Urinary bladder (tissue), 3 donors: ENCODE measurements at regions not wholly inside any gene's neighbourhood (a gene's known extent, or its start where the extent isn't known, plus 50 kb on each side); places are given as distances from the start of the nearest gene placed in this dataset.

Experiments used
- DNase-seq: peaks from one replicate; pipeline ENCODE4 v3.0.0-alpha.2; 2015; ENCODE audit errors: extremely low spot score
- H3K27ac ChIP-seq: one replicate; pipeline ENCODE4 v1.5.1; 2013; ENCODE audit warnings: low read depth, mild to moderate bottlenecking, moderate library complexity
- H3K36me3 ChIP-seq: one replicate; pipeline ENCODE4 v1.6.1; 2013; ENCODE audit warnings: mild to moderate bottlenecking, moderate library complexity; ENCODE audit not compliant: insufficient read depth
- H3K4me1 ChIP-seq: one replicate; pipeline ENCODE4 v1.6.1; 2013; ENCODE audit warnings: mild to moderate bottlenecking, moderate library complexity; ENCODE audit not compliant: insufficient read depth
- H3K4me3 ChIP-seq: one replicate; pipeline ENCODE4 v1.5.1; 2013; ENCODE audit warnings: low read depth, low read length
- WGBS: extraction: QIAGEN DNeasy Blood & Tissue Kit; methylation state at CpG from one replicate; pipeline ENCODE4 v1.1.7; 2013; 5-methylcytosine and 5-hydroxymethylcytosine counted together
- donor health status: healthy with polysubstance abuse.
- donor health status: healthy.

- Histone ChIP-seq H3K27ac (no peak overlapping the region), H3K4me3 (no peak overlapping the region), H3K4me1 (no peaks in the 10 kb centered on the region), H3K36me3 (no peaks in the 10 kb centered on the region)
- WGBS = 51% methylated on average over 1 of the region's 1 CpG
- DNase-seq = no peak
Measured at GRCh38 chr3:3745693-3746092, 53.5 kb upstream of the LRRN1 start.

- no peak for DNase-seq
- no peak overlapping the region for H3K4me3 ChIP-seq
- no peaks in the 10 kb centered on the region for H3K36me3 ChIP-seq
- H3K27ac ChIP-seq = no peak overlapping the region
- WGBS = 89% methylated on average over 6 of the region's 6 CpGs
- H3K4me1 ChIP-seq = no peaks in the 10 kb centered on the region
Measured at GRCh38 chr3:3744826-3745225, 54.4 kb upstream of the LRRN1 start.

GRCh38 chr3:3743754-3744153, 55.5 kb upstream of the LRRN1 start:
- Histone ChIP-seq H3K4me3 (no peak overlapping the region), H3K4me1 (no peaks in the 10 kb centered on the region), H3K27ac (no peak overlapping the region), H3K36me3 (no peaks in the 10 kb centered on the region)
- no peak for DNase-seq
- WGBS = 76% methylated on average over 3 of the region's 3 CpGs

GRCh38 chr3:3740061-3740460, 59.2 kb upstream of the LRRN1 start:
- Histone ChIP-seq H3K4me1 (no peaks in the 10 kb centered on the region), H3K4me3 (no peak overlapping the region), H3K36me3 (no peaks in the 10 kb centered on the region), H3K27ac (no peak overlapping the region)
- 84% methylated on average over 4 of the region's 4 CpGs for WGBS
- DNase-seq = no peak

GRCh38 chr3:3739330-3740060, 59.7 kb upstream of the LRRN1 start:
- no peak for DNase-seq
- H3K4me3 ChIP-seq = no peak overlapping the region
- no peaks in the 10 kb centered on the region for H3K4me1 ChIP-seq
- H3K27ac ChIP-seq = no peak overlapping the region
- WGBS = 63% methylated on average over 9 of the region's 9 CpGs
- no peaks in the 10 kb centered on the region for H3K36me3 ChIP-seq

GRCh38 chr3:3737531-3737930, 61.7 kb upstream of the LRRN1 start:
- no peak for DNase-seq
- no peaks in the 10 kb centered on the region for H3K4me1 ChIP-seq

GRCh38 chr3:3735919-3736318, 63.3 kb upstream of the LRRN1 start:
- no peak overlapping the region for H3K27ac ChIP-seq

More at GRCh38 chr3:3737531-3737930, 61.7 kb upstream of the LRRN1 start:
- WGBS = 54% methylated on average over 2 of the region's 2 CpGs
- Histone ChIP-seq H3K27ac (no peak overlapping the region), H3K4me3 (no peak overlapping the region), H3K36me3 (no peaks in the 10 kb centered on the region)

GRCh38 chr3:3734881-3735280, 64.3 kb upstream of the LRRN1 start:
- no peak for DNase-seq
- no peaks in the 10 kb centered on the region for H3K36me3 ChIP-seq
- no peak overlapping the region for H3K27ac ChIP-seq
- no peaks in the 10 kb centered on the region for H3K4me1 ChIP-seq
- H3K4me3 ChIP-seq = no peak overlapping the region
- 92% methylated on average over 6 of the region's 6 CpGs for WGBS

More at GRCh38 chr3:3735919-3736318, 63.3 kb upstream of the LRRN1 start:
- no peaks in the 10 kb centered on the region for H3K4me1 ChIP-seq
- 90% methylated on average over 1 of the region's 1 CpG for WGBS
- DNase-seq = no peak
- no peaks in the 10 kb centered on the region for H3K36me3 ChIP-seq
- H3K4me3 ChIP-seq = no peak overlapping the region

- Histone ChIP-seq H3K4me1 (no peaks in the 10 kb centered on the region), H3K36me3 (no peaks in the 10 kb centered on the region), H3K27ac (no peak overlapping the region), H3K4me3 (no peak overlapping the region)
- WGBS = 59% methylated on average over 4 of the region's 4 CpGs
- DNase-seq = no peak
Measured at GRCh38 chr3:3729261-3729660, 70.0 kb upstream of the LRRN1 start.

- Histone ChIP-seq H3K27ac (no peak overlapping the region), H3K4me1 (no peaks in the 10 kb centered on the region), H3K4me3 (no peak overlapping the region), H3K36me3 (no peaks in the 10 kb centered on the region)
- 78% methylated on average over 5 of the region's 5 CpGs for WGBS
- DNase-seq = no peak
Measured at GRCh38 chr3:3726549-3726948, 72.7 kb upstream of the LRRN1 start.

GRCh38 chr3:3714572-3714971, 84.7 kb upstream of the LRRN1 start:
- no peaks in the 10 kb centered on the region for H3K36me3 ChIP-seq
- H3K4me1 ChIP-seq = no peaks in the 10 kb centered on the region
- no peak overlapping the region for H3K4me3 ChIP-seq
- no peak for DNase-seq
- no peak overlapping the region for H3K27ac ChIP-seq

GRCh38 chr3:3712971-3713370, 86.3 kb upstream of the LRRN1 start:
- Histone ChIP-seq H3K4me1 (no peaks in the 10 kb centered on the region), H3K36me3 (no peaks in the 10 kb centered on the region)
- 82% methylated on average over 6 of the region's 6 CpGs for WGBS

GRCh38 chr3:3708769-3709115, 90.5 kb upstream of the LRRN1 start:
- Histone ChIP-seq H3K4me1 (no peaks in the 10 kb centered on the region), H3K36me3 (no peaks in the 10 kb centered on the region)

More at GRCh38 chr3:3712971-3713370, 86.3 kb upstream of the LRRN1 start:
- Histone ChIP-seq H3K27ac (no peak overlapping the region), H3K4me3 (no peak overlapping the region)
- DNase-seq = no peak

GRCh38 chr3:3707858-3708768, 91.1 kb upstream of the LRRN1 start:
- no peak overlapping the region for H3K4me3 ChIP-seq

More at GRCh38 chr3:3708769-3709115, 90.5 kb upstream of the LRRN1 start:
- no peak overlapping the region for H3K4me3 ChIP-seq
- DNase-seq = no peak
- no peak overlapping the region for H3K27ac ChIP-seq

More at GRCh38 chr3:3707858-3708768, 91.1 kb upstream of the LRRN1 start:
- Histone ChIP-seq H3K4me1 (no peaks in the 10 kb centered on the region), H3K36me3 (no peaks in the 10 kb centered on the region), H3K27ac (no peak overlapping the region)
- no peak for DNase-seq
- 67% methylated on average over 6 of the region's 6 CpGs for WGBS
